ENCODE measurements at regions not wholly inside any gene's neighbourhood (a gene's known extent, or its start where the extent isn't known, plus 50 kb on each side); places are given as distances from the start of the nearest gene placed in this dataset.

GRCh38 chr9:71632776-71633175, 135.5 kb downstream of the CEMIP2 start:
- no peak for DNase-seq
- Mint-ChIP-seq H3K27ac (no peak overlapping the region), H3K4me3 (no peak overlapping the region), H3K36me3 (ENCODE audit: low read depth) (no peaks in the 10 kb centered on the region), H3K4me1 (ENCODE audit: low read depth) (peaks cover 4% of the 10 kb centered on the region), H3K27me3 (no peaks in the 10 kb centered on the region), H3K9me3 (no peaks in the 10 kb centered on the region)

- Mint-ChIP-seq H3K9me3 (no peaks in the 10 kb centered on the region), H3K27ac (no peak overlapping the region), H3K4me3 (no peak overlapping the region), H3K4me1 (ENCODE audit: low read depth) (no peaks in the 10 kb centered on the region), H3K27me3 (no peaks in the 10 kb centered on the region), H3K36me3 (ENCODE audit: low read depth) (no peaks in the 10 kb centered on the region)
- no peak for DNase-seq
Measured at GRCh38 chr9:71630377-71630995, 137.8 kb downstream of the CEMIP2 start.

- H3K36me3 Mint-ChIP-seq (ENCODE audit: low read depth) = no peaks in the 10 kb centered on the region
- no peaks in the 10 kb centered on the region for H3K9me3 Mint-ChIP-seq
- H3K27me3 Mint-ChIP-seq = no peaks in the 10 kb centered on the region
- DNase-seq = no peak
- H3K27ac Mint-ChIP-seq = no peak overlapping the region
- no peak overlapping the region for H3K4me3 Mint-ChIP-seq
- no peaks in the 10 kb centered on the region for H3K4me1 Mint-ChIP-seq (ENCODE audit: low read depth)
Measured at GRCh38 chr9:71629578-71630215, 138.6 kb downstream of the CEMIP2 start.

- Mint-ChIP-seq H3K4me3 (no peak overlapping the region), H3K9me3 (no peaks in the 10 kb centered on the region), H3K27me3 (no peaks in the 10 kb centered on the region), H3K27ac (no peak overlapping the region), H3K36me3 (ENCODE audit: low read depth) (no peaks in the 10 kb centered on the region), H3K4me1 (ENCODE audit: low read depth) (no peaks in the 10 kb centered on the region)
- no peak for DNase-seq
Measured at GRCh38 chr9:71628247-71628646, 140.1 kb downstream of the CEMIP2 start.

GRCh38 chr9:71627537-71627936, 140.8 kb downstream of the CEMIP2 start:
- Mint-ChIP-seq H3K27ac (no peak overlapping the region), H3K4me3 (no peak overlapping the region), H3K36me3 (ENCODE audit: low read depth) (no peaks in the 10 kb centered on the region), H3K27me3 (no peaks in the 10 kb centered on the region), H3K4me1 (ENCODE audit: low read depth) (no peaks in the 10 kb centered on the region), H3K9me3 (no peaks in the 10 kb centered on the region)
- DNase-seq = no peak

GRCh38 chr9:71626395-71626794, 141.9 kb downstream of the CEMIP2 start:
- Mint-ChIP-seq H3K27me3 (no peaks in the 10 kb centered on the region), H3K4me3 (no peak overlapping the region), H3K36me3 (ENCODE audit: low read depth) (no peaks in the 10 kb centered on the region), H3K9me3 (no peaks in the 10 kb centered on the region), H3K27ac (no peak overlapping the region), H3K4me1 (ENCODE audit: low read depth) (no peaks in the 10 kb centered on the region)
- DNase-seq = no peak

GRCh38 chr9:71624728-71625127, 143.6 kb downstream of the CEMIP2 start:
- no peak overlapping the region for H3K4me3 Mint-ChIP-seq
- no peak overlapping the region for H3K27ac Mint-ChIP-seq
- no peaks in the 10 kb centered on the region for H3K27me3 Mint-ChIP-seq
- H3K4me1 Mint-ChIP-seq (ENCODE audit: low read depth) = no peaks in the 10 kb centered on the region
- H3K9me3 Mint-ChIP-seq = no peaks in the 10 kb centered on the region
- no peaks in the 10 kb centered on the region for H3K36me3 Mint-ChIP-seq (ENCODE audit: low read depth)
- no peak for DNase-seq

GRCh38 chr9:71620746-71621145, 147.6 kb downstream of the CEMIP2 start:
- H3K27me3 Mint-ChIP-seq = no peaks in the 10 kb centered on the region
- peaks cover 5% of the 10 kb centered on the region for H3K9me3 Mint-ChIP-seq
- H3K4me1 Mint-ChIP-seq (ENCODE audit: low read depth) = no peaks in the 10 kb centered on the region
- no peak for DNase-seq
- H3K4me3 Mint-ChIP-seq = no peak overlapping the region
- H3K27ac Mint-ChIP-seq = no peak overlapping the region
- no peaks in the 10 kb centered on the region for H3K36me3 Mint-ChIP-seq (ENCODE audit: low read depth)

GRCh38 chr9:71620331-71620730, 148.0 kb downstream of the CEMIP2 start:
- Mint-ChIP-seq H3K4me1 (ENCODE audit: low read depth) (no peaks in the 10 kb centered on the region), H3K27ac (no peak overlapping the region), H3K4me3 (no peak overlapping the region), H3K27me3 (no peaks in the 10 kb centered on the region), H3K9me3 (peaks cover 5% of the 10 kb centered on the region), H3K36me3 (ENCODE audit: low read depth) (no peaks in the 10 kb centered on the region)
- DNase-seq = no peak

- H3K36me3 Mint-ChIP-seq (ENCODE audit: low read depth) = no peaks in the 10 kb centered on the region
- peaks cover 5% of the 10 kb centered on the region for H3K9me3 Mint-ChIP-seq
- no peak overlapping the region for H3K27ac Mint-ChIP-seq
Measured at GRCh38 chr9:71619926-71620325, 148.4 kb downstream of the CEMIP2 start.

GRCh38 chr9:71614409-71615010, 153.8 kb downstream of the CEMIP2 start:
- H3K36me3 Mint-ChIP-seq (ENCODE audit: low read depth) = no peaks in the 10 kb centered on the region
- H3K9me3 Mint-ChIP-seq = peaks cover 8% of the 10 kb centered on the region
- H3K4me1 Mint-ChIP-seq (ENCODE audit: low read depth) = no peaks in the 10 kb centered on the region
- no peak for DNase-seq
- no peaks in the 10 kb centered on the region for H3K27me3 Mint-ChIP-seq
- no peak overlapping the region for H3K27ac Mint-ChIP-seq
- no peak overlapping the region for H3K4me3 Mint-ChIP-seq

More at GRCh38 chr9:71619926-71620325, 148.4 kb downstream of the CEMIP2 start:
- no peak for DNase-seq
- no peak overlapping the region for H3K4me3 Mint-ChIP-seq
- no peaks in the 10 kb centered on the region for H3K4me1 Mint-ChIP-seq (ENCODE audit: low read depth)
- no peaks in the 10 kb centered on the region for H3K27me3 Mint-ChIP-seq

GRCh38 chr9:71612889-71613288, 155.4 kb downstream of the CEMIP2 start:
- Mint-ChIP-seq H3K4me1 (ENCODE audit: low read depth) (no peaks in the 10 kb centered on the region), H3K4me3 (no peak overlapping the region), H3K27ac (no peak overlapping the region), H3K9me3 (peaks cover 8% of the 10 kb centered on the region), H3K36me3 (ENCODE audit: low read depth) (no peaks in the 10 kb centered on the region), H3K27me3 (no peaks in the 10 kb centered on the region)
- no peak for DNase-seq

GRCh38 chr9:71609448-71609830, 158.9 kb downstream of the CEMIP2 start:
- Mint-ChIP-seq H3K4me1 (ENCODE audit: low read depth) (no peaks in the 10 kb centered on the region), H3K27ac (no peak overlapping the region), H3K9me3 (peaks cover 3% of the 10 kb centered on the region), H3K4me3 (no peak overlapping the region), H3K36me3 (ENCODE audit: low read depth) (no peaks in the 10 kb centered on the region), H3K27me3 (no peaks in the 10 kb centered on the region)
- DNase-seq = no peak

GRCh38 chr9:71608825-71609447, 159.4 kb downstream of the CEMIP2 start:
- Mint-ChIP-seq H3K9me3 (peaks cover 3% of the 10 kb centered on the region), H3K36me3 (ENCODE audit: low read depth) (no peaks in the 10 kb centered on the region), H3K4me1 (ENCODE audit: low read depth) (no peaks in the 10 kb centered on the region), H3K27me3 (no peaks in the 10 kb centered on the region), H3K4me3 (no peak overlapping the region), H3K27ac (no peak overlapping the region)
- DNase-seq = no peak

- Mint-ChIP-seq H3K9me3 (peaks cover 3% of the 10 kb centered on the region), H3K36me3 (ENCODE audit: low read depth) (no peaks in the 10 kb centered on the region), H3K27ac (no peak overlapping the region), H3K27me3 (no peaks in the 10 kb centered on the region), H3K4me3 (no peak overlapping the region), H3K4me1 (ENCODE audit: low read depth) (no peaks in the 10 kb centered on the region)
- no peak for DNase-seq
Measured at GRCh38 chr9:71608021-71608420, 160.3 kb downstream of the CEMIP2 start.
